Esophagus muscularis mucosa (tissue), 4 donors: ENCODE measurements at regions not wholly inside any gene's neighbourhood (a gene's known extent, or its start where the extent isn't known, plus 50 kb on each side); places are given as distances from the start of the nearest gene placed in this dataset.

Experiments
- DNase-seq: peaks from one replicate; pipeline ENCODE4 v3.0.0-alpha.2; 2017; ENCODE audit errors: extremely low spot score
- H3K27ac ChIP-seq, 4 donors: fragments of 200-600 bp; sonication (generic); replicated peaks in 1 of 4; 1 replicate in 3 of 4; 2 replicates in 1 of 4; pipeline ENCODE4 v1.5.1; 2016 to 2019; ENCODE audit warnings: mild to moderate bottlenecking in 1 of 4
- H3K27me3 ChIP-seq, 4 donors: fragments of 200-600 bp; sonication (generic); one replicate each; pipeline versions ENCODE4 v1.5.1 to v1.6.0; 2016 to 2019
- H3K36me3 ChIP-seq, 4 donors: fragments of 200-600 bp; sonication (generic); one replicate each; pipeline ENCODE4 v1.5.1; 2016 to 2019
- H3K4me1 ChIP-seq, 4 donors: fragments of 200-600 bp; sonication (generic); one replicate each; pipeline ENCODE4 v1.5.1; 2016 to 2019
- H3K4me3 ChIP-seq, 4 donors: fragments of 200-600 bp; sonication (generic); 1 replicate in 2 of 4; 2 replicates in 2 of 4; pipeline ENCODE4 v1.5.1; 2016 to 2019; ENCODE audit warnings: mild to moderate bottlenecking in 4 of 4, moderate library complexity in 1 of 4
- H3K9me3 ChIP-seq, 4 donors: fragments of 200-600 bp; sonication (generic); 1 replicate in 3 of 4; 2 replicates in 1 of 4; pipeline ENCODE4 v1.5.1; 2016 to 2019
- EP300 ChIP-seq: sonication (generic); formaldehyde crosslinking; IDR thresholded peaks from one replicate; pipeline ENCODE4 v1.6.1; 2017; ENCODE audit warnings: antibody characterized with exemption
- POLR2A ChIP-seq: fragments of 450-650 bp; IDR thresholded peaks from one replicate; pipeline ENCODE4 v1.6.1; 2017; ENCODE audit warnings: antibody characterized with exemption, moderate library complexity, mild to moderate bottlenecking, low read depth
- POLR2AphosphoS5 ChIP-seq, 2 donors: sonication (generic); formaldehyde crosslinking; IDR thresholded peaks; one replicate each; pipeline ENCODE4 v1.6.1; 2017; ENCODE audit warnings: antibody characterized with exemption in 2 of 2
- WGBS: methylation state at CpG from one replicate; pipeline ENCODE4 v1.1.5; 2018; 5-methylcytosine and 5-hydroxymethylcytosine counted together
- intact Hi-C: fragments of 100-400 bp; cut with DNase I; formaldehyde crosslinking; loops from one replicate; pipeline ENCODE4 v1.15.1; 2023
- TF ChIP-seq, protein P1 (sequence below), 3 experiments: fragments of 200-600 bp in 2 of 3; fragments of 450-650 bp in 1 of 3; sonication (generic) in 2 of 3; IDR thresholded peaks; one replicate each; pipeline ENCODE4 v1.5.1; 2017 to 2019; ENCODE audit warnings: antibody characterized with exemption in 3 of 3, mild to moderate bottlenecking in 2 of 3, moderate library complexity in 1 of 3

- H3K4me1 ChIP-seq, result peaks cover 6 to 18% (median 14%) of the 10 kb centered on the region in 4 donors
- intact Hi-C loops, result loop anchor here (5.0 kb wide), 1 partner anchor 85 kb away; no protein-coding TSS in a partner anchor
- H3K27ac ChIP-seq, result no peak overlapping the region
- H3K4me3 ChIP-seq, result no peak overlapping the region
- DNase-seq, result no peak
- peaks cover 0 to 39% (median 0%) of the 10 kb centered on the region in 4 donors for H3K27me3 ChIP-seq
- TF ChIP-seq POLR2A (no peak), POLR2AphosphoS5 (IDR thresholded peaks at IDR 0.05) (no peak)
- no peaks in the 10 kb centered on the region for H3K36me3 ChIP-seq
- H3K9me3 ChIP-seq, result no peaks in the 10 kb centered on the region
- WGBS, result 92% methylated on average over 6 of the region's 18 CpGs
Observed at GRCh38 chr16:87552072-87552718, 50.1 kb upstream of the JPH3 start.

DNA sequence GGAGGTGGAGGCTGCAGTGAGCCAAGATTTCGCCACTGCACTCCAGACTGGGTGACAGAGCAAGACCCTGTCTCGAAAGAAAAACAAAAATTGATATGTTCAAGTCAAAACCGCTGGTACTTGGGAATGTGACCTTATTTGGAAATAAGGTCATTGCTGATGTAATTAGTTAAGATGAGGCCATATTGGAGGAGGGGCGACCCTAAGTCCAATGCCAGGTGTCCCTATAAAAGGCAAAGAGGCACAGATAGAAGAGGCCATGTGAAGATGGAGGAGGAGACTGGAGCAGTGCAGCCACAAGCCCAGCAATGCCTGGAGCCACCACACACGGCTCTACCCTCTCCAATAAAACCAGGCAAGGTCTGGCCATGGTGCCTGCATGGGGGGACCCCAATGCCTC, 50.8 kb upstream of the JPH3 start:
- Histone ChIP-seq H3K27me3 (peaks cover 0 to 45% (median 0%) of the 10 kb centered on the region in 4 donors), H3K36me3 (no peaks in the 10 kb centered on the region), H3K27ac (no peak overlapping the region), H3K4me3 (no peak overlapping the region), H3K9me3 (peaks cover 0 to 2% (median 0%) of the 10 kb centered on the region in 4 donors), H3K4me1 (peaks cover 2 to 11% (median 7%) of the 10 kb centered on the region in 4 donors)
- no peak for DNase-seq
- intact Hi-C loops, result loop anchor here (5.0 kb wide), 1 partner anchor 86 kb away; no protein-coding TSS in a partner anchor
- TF ChIP-seq, protein P1, sequence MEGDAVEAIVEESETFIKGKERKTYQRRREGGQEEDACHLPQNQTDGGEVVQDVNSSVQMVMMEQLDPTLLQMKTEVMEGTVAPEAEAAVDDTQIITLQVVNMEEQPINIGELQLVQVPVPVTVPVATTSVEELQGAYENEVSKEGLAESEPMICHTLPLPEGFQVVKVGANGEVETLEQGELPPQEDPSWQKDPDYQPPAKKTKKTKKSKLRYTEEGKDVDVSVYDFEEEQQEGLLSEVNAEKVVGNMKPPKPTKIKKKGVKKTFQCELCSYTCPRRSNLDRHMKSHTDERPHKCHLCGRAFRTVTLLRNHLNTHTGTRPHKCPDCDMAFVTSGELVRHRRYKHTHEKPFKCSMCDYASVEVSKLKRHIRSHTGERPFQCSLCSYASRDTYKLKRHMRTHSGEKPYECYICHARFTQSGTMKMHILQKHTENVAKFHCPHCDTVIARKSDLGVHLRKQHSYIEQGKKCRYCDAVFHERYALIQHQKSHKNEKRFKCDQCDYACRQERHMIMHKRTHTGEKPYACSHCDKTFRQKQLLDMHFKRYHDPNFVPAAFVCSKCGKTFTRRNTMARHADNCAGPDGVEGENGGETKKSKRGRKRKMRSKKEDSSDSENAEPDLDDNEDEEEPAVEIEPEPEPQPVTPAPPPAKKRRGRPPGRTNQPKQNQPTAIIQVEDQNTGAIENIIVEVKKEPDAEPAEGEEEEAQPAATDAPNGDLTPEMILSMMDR (IDR thresholded peaks at IDR 0.05), result no peak
- TF ChIP-seq POLR2AphosphoS5 (IDR thresholded peaks at IDR 0.05) (no peak), POLR2A (no peak), EP300 (no peak)
- WGBS, result 83% methylated on average over 5 of the region's 5 CpGs

GRCh38 chr16:87550495-87550961, 51.8 kb upstream of the JPH3 start:
- TF ChIP-seq EP300, result no peak
- TF ChIP-seq, protein P1 (IDR thresholded peaks at IDR 0.05), result peak; percentile 75 to 98 (median 86)
- Histone ChIP-seq H3K27ac (no peak overlapping the region), H3K27me3 (peaks cover 0 to 42% (median 0%) of the 10 kb centered on the region in 4 donors), H3K4me1 (peaks cover 0 to 8% (median 4%) of the 10 kb centered on the region in 4 donors), H3K9me3 (peaks cover 0 to 10% (median 7%) of the 10 kb centered on the region in 4 donors), H3K36me3 (no peaks in the 10 kb centered on the region), H3K4me3 (no peak overlapping the region)
- WGBS, result 3% methylated on average over 6 of the region's 28 CpGs
- intact Hi-C loops, result loop anchor here (5.0 kb wide), 1 partner anchor 87 kb away; no protein-coding TSS in a partner anchor
- no peak for DNase-seq

DNA sequence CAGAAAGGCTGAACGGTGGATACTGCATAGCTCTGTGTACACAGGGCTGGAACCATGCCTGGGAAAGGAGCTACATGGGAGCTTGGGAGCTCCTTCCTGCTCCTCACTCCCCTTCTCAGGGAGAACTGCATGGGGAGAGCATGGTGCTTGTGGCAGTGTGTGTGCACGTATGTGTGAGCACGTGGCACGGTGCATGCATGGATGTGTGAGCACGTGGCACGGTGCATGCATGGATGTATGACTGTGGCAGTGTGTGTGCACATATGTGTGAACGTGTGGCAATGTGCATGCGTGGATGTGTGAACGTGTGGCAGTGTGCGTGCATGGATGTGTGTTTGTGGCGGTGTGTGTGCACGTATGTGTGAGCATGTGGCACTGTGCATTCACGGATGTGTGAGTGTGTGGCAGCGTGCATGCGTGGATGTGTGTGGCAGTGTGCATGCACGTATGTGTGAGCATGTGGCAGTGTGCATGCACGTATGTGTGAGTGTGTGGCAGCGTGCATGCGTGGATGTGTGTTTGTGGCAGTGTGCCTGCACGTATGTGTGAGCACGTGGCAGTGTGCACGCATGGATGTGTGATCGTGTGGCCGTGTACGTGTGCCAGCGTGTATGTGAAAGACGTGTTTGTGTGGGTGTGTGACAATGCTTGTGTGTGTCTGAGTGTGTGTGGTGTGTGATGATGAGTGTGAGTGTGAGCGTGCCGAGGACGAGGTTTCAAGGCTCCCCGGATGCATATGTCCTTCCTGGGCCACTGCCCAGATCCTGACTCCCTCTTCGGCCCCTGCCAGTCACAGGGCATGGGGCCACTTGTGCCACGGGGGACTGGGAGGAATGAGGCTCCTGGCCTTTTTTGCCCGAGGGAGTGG, 52.4 kb upstream of the JPH3 start:
- TF ChIP-seq POLR2A, result no peak
- TF ChIP-seq POLR2AphosphoS5 (IDR thresholded peaks at IDR 0.05), result no peak
- no peak for TF ChIP-seq EP300
- TF ChIP-seq, protein P1 (IDR thresholded peaks at IDR 0.05), result no peak
- WGBS, result 84% methylated on average over 32 of the region's 34 CpGs
- no peaks in the 10 kb centered on the region for H3K36me3 ChIP-seq
- H3K27ac ChIP-seq, result no peak overlapping the region
- DNase-seq, result no peak
- H3K9me3 ChIP-seq, result peaks cover 0 to 12% (median 8%) of the 10 kb centered on the region in 4 donors
- peaks cover 0 to 44% (median 0%) of the 10 kb centered on the region in 4 donors for H3K27me3 ChIP-seq
- H3K4me3 ChIP-seq, result no peak overlapping the region
- H3K4me1 ChIP-seq, result peaks cover 0 to 8% (median 4%) of the 10 kb centered on the region in 4 donors
- intact Hi-C loops, result loop anchor here (5.0 kb wide), 1 partner anchor 87 kb away; no protein-coding TSS in a partner anchor

- DNase-seq, result no peak
- H3K27ac ChIP-seq, result no peak overlapping the region
- intact Hi-C loops, result no loop called here
- peaks cover 0 to 60% (median 0%) of the 10 kb centered on the region in 4 donors for H3K27me3 ChIP-seq
- H3K36me3 ChIP-seq, result no peaks in the 10 kb centered on the region
- peaks cover 0 to 12% (median 8%) of the 10 kb centered on the region in 4 donors for H3K9me3 ChIP-seq
- H3K4me1 ChIP-seq, result peaks cover 0 to 8% (median 6%) of the 10 kb centered on the region in 4 donors
- H3K4me3 ChIP-seq, result no peak overlapping the region
- 13% methylated on average over 3 of the region's 3 CpGs for WGBS
- TF ChIP-seq POLR2AphosphoS5 (IDR thresholded peaks at IDR 0.05) (no peak), EP300 (no peak), POLR2A (no peak)
- TF ChIP-seq, protein P1 (IDR thresholded peaks at IDR 0.05), result no peak
Observed at GRCh38 chr16:87548046-87548445, 54.3 kb upstream of the JPH3 start.
